HL-60 (cell line): ENCODE measurements at regions not wholly inside any gene's neighbourhood (a gene's known extent, or its start where the extent isn't known, plus 50 kb on each side); places are given as distances from the start of the nearest gene placed in this dataset.
"Not testable (repeated sequence)": the region's sequence is repeated elsewhere in the genome, so short reads cannot be mapped to it uniquely, and the experiment has no call there.

Source experiments
- DNase-seq, 2 experiments: peaks; one replicate each; pipeline ENCODE4 v3.0.0-alpha.2; 2010 to 2020; ENCODE audit warnings: low read depth in 1 of 2, low spot score in 1 of 2
- H3K27ac ChIP-seq: fragments of 250-450 bp; sonication (Bioruptor Pico); replicated peaks from 2 replicates; pipeline ENCODE4 v1.5.1; 2020; ENCODE audit warnings: mild to moderate bottlenecking, moderate library complexity
- H3K27me3 ChIP-seq: fragments of 250-450 bp; sonication (Bioruptor Pico); 2 replicates; pipeline ENCODE4 v1.5.1; 2021; ENCODE audit warnings: mild to moderate bottlenecking, moderate library complexity; ENCODE audit not compliant: insufficient read depth, poor library complexity, severe bottlenecking
- H3K4me3 ChIP-seq: replicated peaks from 2 replicates; pipeline ENCODE4 v1.5.1; 2011; ENCODE audit warnings: mild to moderate bottlenecking, control low read depth, low read length; ENCODE audit not compliant: insufficient read depth
- GABPA ChIP-seq: IDR thresholded peaks from 2 replicates; pipeline ENCODE4 v1.6.1; 2012; ENCODE audit warnings: low read depth
- POLR2AphosphoS5 ChIP-seq: IDR thresholded peaks from 2 replicates; pipeline ENCODE4 v1.6.1; 2012; ENCODE audit warnings: low read depth
- SPI1 ChIP-seq: IDR thresholded peaks from 2 replicates; pipeline ENCODE4 v1.6.1; 2012; ENCODE audit warnings: low read depth, mild to moderate bottlenecking, borderline replicate concordance
- TF ChIP-seq, protein P1 (sequence below): IDR thresholded peaks from 2 replicates; pipeline ENCODE4 v1.6.1; 2012; ENCODE audit warnings: low read depth; ENCODE audit not compliant: insufficient replicate concordance
- TF ChIP-seq, protein P2 (sequence below): IDR thresholded peaks from one replicate; pipeline ENCODE4 v1.5.1; 2011; ENCODE audit warnings: low read length, control low read depth, inconsistent platforms; ENCODE audit not compliant: insufficient read depth

DNA sequence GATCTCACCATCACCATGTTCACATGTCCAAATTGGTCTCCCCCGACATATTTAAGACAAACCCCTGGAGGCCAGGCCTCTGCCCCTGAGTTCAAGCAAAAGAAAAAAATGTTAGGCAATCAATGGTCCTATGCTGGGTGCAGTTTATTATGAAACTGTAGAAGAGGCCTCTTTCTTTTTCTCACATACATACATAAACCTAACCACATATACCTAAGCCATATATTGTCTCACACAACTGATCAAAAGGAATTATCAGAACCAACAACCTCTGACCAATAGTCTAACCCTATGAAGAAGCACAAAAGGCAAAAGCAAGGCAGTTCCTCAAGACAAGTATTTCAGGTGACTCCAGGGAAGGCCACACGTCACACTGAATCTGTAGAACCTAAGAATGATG lies 49.9 kb downstream of the ILRUN start:
- TF ChIP-seq SPI1 (no peak), POLR2AphosphoS5 (no peak), GABPA (no peak)
- TF ChIP-seq, protein P1, sequence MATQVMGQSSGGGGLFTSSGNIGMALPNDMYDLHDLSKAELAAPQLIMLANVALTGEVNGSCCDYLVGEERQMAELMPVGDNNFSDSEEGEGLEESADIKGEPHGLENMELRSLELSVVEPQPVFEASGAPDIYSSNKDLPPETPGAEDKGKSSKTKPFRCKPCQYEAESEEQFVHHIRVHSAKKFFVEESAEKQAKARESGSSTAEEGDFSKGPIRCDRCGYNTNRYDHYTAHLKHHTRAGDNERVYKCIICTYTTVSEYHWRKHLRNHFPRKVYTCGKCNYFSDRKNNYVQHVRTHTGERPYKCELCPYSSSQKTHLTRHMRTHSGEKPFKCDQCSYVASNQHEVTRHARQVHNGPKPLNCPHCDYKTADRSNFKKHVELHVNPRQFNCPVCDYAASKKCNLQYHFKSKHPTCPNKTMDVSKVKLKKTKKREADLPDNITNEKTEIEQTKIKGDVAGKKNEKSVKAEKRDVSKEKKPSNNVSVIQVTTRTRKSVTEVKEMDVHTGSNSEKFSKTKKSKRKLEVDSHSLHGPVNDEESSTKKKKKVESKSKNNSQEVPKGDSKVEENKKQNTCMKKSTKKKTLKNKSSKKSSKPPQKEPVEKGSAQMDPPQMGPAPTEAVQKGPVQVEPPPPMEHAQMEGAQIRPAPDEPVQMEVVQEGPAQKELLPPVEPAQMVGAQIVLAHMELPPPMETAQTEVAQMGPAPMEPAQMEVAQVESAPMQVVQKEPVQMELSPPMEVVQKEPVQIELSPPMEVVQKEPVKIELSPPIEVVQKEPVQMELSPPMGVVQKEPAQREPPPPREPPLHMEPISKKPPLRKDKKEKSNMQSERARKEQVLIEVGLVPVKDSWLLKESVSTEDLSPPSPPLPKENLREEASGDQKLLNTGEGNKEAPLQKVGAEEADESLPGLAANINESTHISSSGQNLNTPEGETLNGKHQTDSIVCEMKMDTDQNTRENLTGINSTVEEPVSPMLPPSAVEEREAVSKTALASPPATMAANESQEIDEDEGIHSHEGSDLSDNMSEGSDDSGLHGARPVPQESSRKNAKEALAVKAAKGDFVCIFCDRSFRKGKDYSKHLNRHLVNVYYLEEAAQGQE: no peak
- TF ChIP-seq, protein P2, sequence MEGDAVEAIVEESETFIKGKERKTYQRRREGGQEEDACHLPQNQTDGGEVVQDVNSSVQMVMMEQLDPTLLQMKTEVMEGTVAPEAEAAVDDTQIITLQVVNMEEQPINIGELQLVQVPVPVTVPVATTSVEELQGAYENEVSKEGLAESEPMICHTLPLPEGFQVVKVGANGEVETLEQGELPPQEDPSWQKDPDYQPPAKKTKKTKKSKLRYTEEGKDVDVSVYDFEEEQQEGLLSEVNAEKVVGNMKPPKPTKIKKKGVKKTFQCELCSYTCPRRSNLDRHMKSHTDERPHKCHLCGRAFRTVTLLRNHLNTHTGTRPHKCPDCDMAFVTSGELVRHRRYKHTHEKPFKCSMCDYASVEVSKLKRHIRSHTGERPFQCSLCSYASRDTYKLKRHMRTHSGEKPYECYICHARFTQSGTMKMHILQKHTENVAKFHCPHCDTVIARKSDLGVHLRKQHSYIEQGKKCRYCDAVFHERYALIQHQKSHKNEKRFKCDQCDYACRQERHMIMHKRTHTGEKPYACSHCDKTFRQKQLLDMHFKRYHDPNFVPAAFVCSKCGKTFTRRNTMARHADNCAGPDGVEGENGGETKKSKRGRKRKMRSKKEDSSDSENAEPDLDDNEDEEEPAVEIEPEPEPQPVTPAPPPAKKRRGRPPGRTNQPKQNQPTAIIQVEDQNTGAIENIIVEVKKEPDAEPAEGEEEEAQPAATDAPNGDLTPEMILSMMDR: no peak
- H3K4me3 ChIP-seq: no peak overlapping the region
- no peak for DNase-seq
- no peak overlapping the region for H3K27ac ChIP-seq
- H3K27me3 ChIP-seq: no peaks in the 10 kb centered on the region

DNA sequence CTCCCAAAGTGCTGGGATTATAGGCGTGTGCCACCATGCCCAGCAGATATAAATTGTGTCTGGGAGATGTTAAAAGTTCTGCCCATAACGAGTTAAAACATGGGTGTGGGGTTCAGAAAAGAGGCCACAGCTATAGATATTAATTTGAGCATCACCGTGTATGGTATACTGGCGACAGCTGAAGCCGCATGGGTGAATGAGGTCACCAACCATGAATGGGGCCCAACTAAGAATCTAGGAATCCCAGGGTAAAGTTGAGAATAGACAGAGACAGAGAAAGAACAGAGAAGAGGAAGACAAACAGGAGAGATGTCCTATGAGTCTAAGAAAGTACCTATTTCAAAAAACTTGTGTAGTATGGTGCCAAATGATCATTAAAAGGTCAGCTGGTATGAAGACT lies 50.9 kb downstream of the ILRUN start:
- Histone ChIP-seq H3K27ac (no peak overlapping the region), H3K27me3 (no peaks in the 10 kb centered on the region), H3K4me3 (no peak overlapping the region)
- TF ChIP-seq, protein P2: no peak
- TF ChIP-seq, protein P1: no peak
- no peak for TF ChIP-seq POLR2AphosphoS5
- TF ChIP-seq GABPA: no peak
- no peak for TF ChIP-seq SPI1
- no peak for DNase-seq

DNA sequence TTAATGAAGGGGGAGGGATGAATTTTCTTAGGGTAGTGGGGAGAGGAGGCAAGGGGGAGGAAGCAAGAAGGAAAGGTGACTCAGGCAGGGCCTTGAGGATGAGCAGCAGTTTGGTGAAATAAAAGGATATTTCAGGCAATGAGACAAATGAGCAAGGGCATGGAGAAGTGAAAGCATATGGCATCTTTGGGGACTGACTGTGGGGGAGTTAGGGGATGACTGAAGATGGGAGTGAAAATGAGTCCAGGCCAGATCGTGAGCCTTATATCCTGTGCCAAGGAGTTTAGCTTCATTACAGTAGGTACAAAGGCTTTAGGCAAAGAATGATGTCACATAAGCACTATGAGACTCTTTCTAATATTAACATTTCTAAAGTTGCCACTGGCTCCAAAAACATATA lies 51.9 kb downstream of the ILRUN start:
- no peak for TF ChIP-seq POLR2AphosphoS5
- TF ChIP-seq GABPA: no peak
- TF ChIP-seq, protein P2: no peak
- Histone ChIP-seq H3K27me3 (no peaks in the 10 kb centered on the region), H3K27ac (no peak overlapping the region), H3K4me3 (no peak overlapping the region)
- no peak for DNase-seq

DNA sequence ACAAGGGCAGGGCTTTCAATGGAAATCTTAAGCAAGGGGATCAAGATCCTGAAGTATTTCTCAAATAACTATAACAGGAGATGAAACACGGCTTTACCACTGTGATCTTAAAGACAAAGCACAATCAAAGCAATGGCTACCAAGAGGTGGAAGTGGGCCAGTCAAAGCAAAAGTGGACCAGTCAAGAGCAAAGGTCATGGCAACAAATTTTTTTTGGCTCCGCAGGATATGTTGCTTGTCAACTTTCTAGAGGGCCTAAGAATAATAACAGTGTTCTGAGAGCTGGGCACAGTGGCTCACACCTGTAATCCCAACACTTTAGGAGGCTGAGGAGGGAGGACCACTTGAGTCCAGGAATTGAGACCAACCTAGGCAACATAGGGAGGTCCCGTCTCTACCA lies 54.1 kb downstream of the ILRUN start:
- no peak overlapping the region for H3K27ac ChIP-seq
- TF ChIP-seq POLR2AphosphoS5 (no peak), SPI1 (no peak), GABPA (no peak)
- TF ChIP-seq, protein P2: no peak
- TF ChIP-seq, protein P1: no peak
- DNase-seq: no peak
- no peak overlapping the region for H3K4me3 ChIP-seq
- no peaks in the 10 kb centered on the region for H3K27me3 ChIP-seq

DNA sequence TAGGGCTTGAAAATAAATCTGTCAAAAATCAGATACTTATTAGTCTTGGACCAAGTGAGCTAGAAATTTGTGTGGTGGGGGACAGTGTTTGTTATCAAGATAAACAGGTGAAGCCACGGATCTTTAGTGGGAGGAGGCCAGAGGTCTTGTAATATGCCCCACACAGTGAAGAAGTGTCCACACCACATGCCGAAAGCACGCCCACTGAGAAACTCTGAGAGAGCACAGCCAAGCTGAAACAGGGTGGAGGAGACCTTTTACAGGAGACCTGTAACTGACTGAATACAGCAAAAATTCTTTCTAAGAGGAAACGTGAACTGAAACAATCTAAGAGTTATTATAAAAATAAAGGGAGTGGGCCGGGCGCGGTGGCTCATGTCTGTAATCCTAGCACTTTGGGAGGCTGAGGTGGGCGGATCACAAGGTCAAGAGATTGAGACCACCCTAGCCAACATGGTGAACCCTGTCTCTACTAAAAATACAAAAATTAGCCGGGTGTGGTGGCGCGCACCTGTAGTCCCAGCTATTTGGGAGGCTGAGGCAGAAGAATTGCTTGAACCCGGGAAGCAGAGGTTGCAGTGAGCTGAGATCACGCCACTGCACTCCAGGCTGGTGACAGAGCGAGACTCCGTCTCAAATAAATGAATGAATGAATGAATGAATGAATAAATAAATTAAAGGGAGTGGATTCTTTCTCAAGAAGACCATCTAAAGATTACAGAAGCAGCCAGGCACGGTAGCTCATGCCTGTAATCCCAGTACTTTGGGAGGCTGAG lies 56.3 kb downstream of the ILRUN start:
- H3K27me3 ChIP-seq, H3K27ac ChIP-seq, DNase-seq, H3K4me3 ChIP-seq: not testable (repeated sequence)
